ENCODE measurements at regions not wholly inside any gene's neighbourhood (a gene's known extent, or its start where the extent isn't known, plus 50 kb on each side); places are given as distances from the start of the nearest gene placed in this dataset.
A peak's percentile ranks its signal among the peaks of the same experiment; 100 is the strongest.
"Not testable (repeated sequence)": the region's sequence is repeated elsewhere in the genome, so short reads cannot be mapped to it uniquely, and the experiment has no call there.

- DNase-seq (ENCODE audit: low read depth), result no peak
- TF ChIP-seq CTCF (conservative IDR thresholded peaks at IDR 0.05; ENCODE audit: low read depth, low read length), result no peak
- no peak overlapping the region for H3K4me3 ChIP-seq (ENCODE audit: low read length)
Observed at GRCh38 chr6:139879823-139880356, 505.4 kb upstream of the CITED2 start.

GRCh38 chr6:139879241-139879640 is 504.8 kb upstream of the CITED2 start:
- not testable (repeated sequence) for H3K4me3 ChIP-seq (ENCODE audit: low read length); DNase-seq (ENCODE audit: low read depth)

GRCh38 chr6:139877828-139878405 is 503.5 kb upstream of the CITED2 start:
- no peak overlapping the region for H3K4me3 ChIP-seq (ENCODE audit: low read length)
- peak; percentile 11 for TF ChIP-seq CTCF (conservative IDR thresholded peaks at IDR 0.05; ENCODE audit: low read depth, low read length)
- no peak for DNase-seq (ENCODE audit: low read depth)

- no peak for TF ChIP-seq CTCF (conservative IDR thresholded peaks at IDR 0.05; ENCODE audit: low read depth, low read length)
- no peak for DNase-seq (ENCODE audit: low read depth)
- H3K4me3 ChIP-seq (ENCODE audit: low read length), result no peak overlapping the region
Observed at GRCh38 chr6:139872665-139873064, 498.2 kb upstream of the CITED2 start.

GRCh38 chr6:139871803-139872510 is 497.5 kb upstream of the CITED2 start:
- H3K4me3 ChIP-seq (ENCODE audit: low read length), result no peak overlapping the region
- TF ChIP-seq CTCF (conservative IDR thresholded peaks at IDR 0.05; ENCODE audit: low read depth, low read length), result no peak
- no peak for DNase-seq (ENCODE audit: low read depth)

- DNase-seq (ENCODE audit: low read depth), result no peak
- H3K4me3 ChIP-seq (ENCODE audit: low read length), result no peak overlapping the region
- TF ChIP-seq CTCF (conservative IDR thresholded peaks at IDR 0.05; ENCODE audit: low read depth, low read length), result no peak
Observed at GRCh38 chr6:139871165-139871710, 496.8 kb upstream of the CITED2 start.

GRCh38 chr6:139868576-139868975 is 494.1 kb upstream of the CITED2 start:
- TF ChIP-seq CTCF (conservative IDR thresholded peaks at IDR 0.05; ENCODE audit: low read depth, low read length), result no peak
- no peak overlapping the region for H3K4me3 ChIP-seq (ENCODE audit: low read length)
- no peak for DNase-seq (ENCODE audit: low read depth)
